ENCODE measurements at regions not wholly inside any gene's neighbourhood (a gene's known extent, or its start where the extent isn't known, plus 50 kb on each side); places are given as distances from the start of the nearest gene placed in this dataset.

- TF ChIP-seq CTCF (IDR thresholded peaks at IDR 0.05) (no peak), POLR2A (IDR thresholded peaks at IDR 0.05) (no peak)
These were observed 51.0 kb upstream of the ARL8B start for GRCh38 chr3:5071061-5071460.

Data from right lobe of liver (tissue), 4 donors.